ENCODE measurements at regions not wholly inside any gene's neighbourhood (a gene's known extent, or its start where the extent isn't known, plus 50 kb on each side); places are given as distances from the start of the nearest gene placed in this dataset.
"Not testable (repeated sequence)": the region's sequence is repeated elsewhere in the genome, so short reads cannot be mapped to it uniquely, and the experiment has no call there.

DNA sequence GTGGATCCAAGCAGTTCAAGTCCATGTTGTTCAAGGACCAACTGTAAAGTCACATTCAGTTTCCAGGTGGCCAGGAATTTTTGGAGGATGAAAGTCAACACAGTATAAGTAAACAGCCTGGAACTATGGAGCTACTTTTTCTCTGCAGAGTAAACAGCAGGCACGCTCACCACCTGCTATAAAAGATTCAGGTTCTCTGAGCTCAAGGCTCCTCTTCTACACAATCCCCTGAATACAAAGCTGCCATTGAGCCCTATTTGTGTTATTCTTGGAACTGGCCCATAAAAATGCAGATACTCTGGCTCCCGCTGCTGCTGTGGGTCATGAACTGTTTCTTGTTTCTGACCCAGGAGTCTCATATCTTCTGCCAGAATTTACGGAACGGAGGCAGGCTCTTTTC lies 56.9 kb upstream of the PRR5 start:
- TF ChIP-seq EZH2phosphoT487 (conservative IDR thresholded peaks at IDR 0.05; ENCODE audit: low read length) = no peak
- TF ChIP-seq, protein P1, sequence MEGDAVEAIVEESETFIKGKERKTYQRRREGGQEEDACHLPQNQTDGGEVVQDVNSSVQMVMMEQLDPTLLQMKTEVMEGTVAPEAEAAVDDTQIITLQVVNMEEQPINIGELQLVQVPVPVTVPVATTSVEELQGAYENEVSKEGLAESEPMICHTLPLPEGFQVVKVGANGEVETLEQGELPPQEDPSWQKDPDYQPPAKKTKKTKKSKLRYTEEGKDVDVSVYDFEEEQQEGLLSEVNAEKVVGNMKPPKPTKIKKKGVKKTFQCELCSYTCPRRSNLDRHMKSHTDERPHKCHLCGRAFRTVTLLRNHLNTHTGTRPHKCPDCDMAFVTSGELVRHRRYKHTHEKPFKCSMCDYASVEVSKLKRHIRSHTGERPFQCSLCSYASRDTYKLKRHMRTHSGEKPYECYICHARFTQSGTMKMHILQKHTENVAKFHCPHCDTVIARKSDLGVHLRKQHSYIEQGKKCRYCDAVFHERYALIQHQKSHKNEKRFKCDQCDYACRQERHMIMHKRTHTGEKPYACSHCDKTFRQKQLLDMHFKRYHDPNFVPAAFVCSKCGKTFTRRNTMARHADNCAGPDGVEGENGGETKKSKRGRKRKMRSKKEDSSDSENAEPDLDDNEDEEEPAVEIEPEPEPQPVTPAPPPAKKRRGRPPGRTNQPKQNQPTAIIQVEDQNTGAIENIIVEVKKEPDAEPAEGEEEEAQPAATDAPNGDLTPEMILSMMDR (IDR thresholded peaks at IDR 0.05; ENCODE audit: insufficient read depth, low read length, poor library complexity, severe bottlenecking) = no peak
- Histone ChIP-seq H3K27me3 (ENCODE audit: low read length) (no peaks in the 10 kb centered on the region), H2AFZ (ENCODE audit: low read depth, low read length, severe bottlenecking) (no peak overlapping the region), H3K4me3 (ENCODE audit: insufficient read depth, low read length, poor library complexity, severe bottlenecking) (no peak overlapping the region), H3K9ac (ENCODE audit: low read length) (no peak overlapping the region), H3K36me3 (ENCODE audit: low read length) (no peaks in the 10 kb centered on the region), H3K79me2 (ENCODE audit: insufficient read depth, low read length) (no peaks in the 10 kb centered on the region), H3K4me2 (ENCODE audit: low read depth, low read length, poor library complexity, severe bottlenecking) (no peak overlapping the region), H3K9me3 (ENCODE audit: insufficient read depth, low read length) (no peaks in the 10 kb centered on the region), H3K27ac (ENCODE audit: low read depth, low read length) (no peak overlapping the region), H3K9me2 (replicated peaks; ENCODE audit: insufficient read depth, low read length) (no peaks in the 10 kb centered on the region), H3F3A (ENCODE audit: insufficient read depth) (no peaks in the 10 kb centered on the region), H4K20me1 (ENCODE audit: low read depth, low read length) (no peaks in the 10 kb centered on the region)

DNA sequence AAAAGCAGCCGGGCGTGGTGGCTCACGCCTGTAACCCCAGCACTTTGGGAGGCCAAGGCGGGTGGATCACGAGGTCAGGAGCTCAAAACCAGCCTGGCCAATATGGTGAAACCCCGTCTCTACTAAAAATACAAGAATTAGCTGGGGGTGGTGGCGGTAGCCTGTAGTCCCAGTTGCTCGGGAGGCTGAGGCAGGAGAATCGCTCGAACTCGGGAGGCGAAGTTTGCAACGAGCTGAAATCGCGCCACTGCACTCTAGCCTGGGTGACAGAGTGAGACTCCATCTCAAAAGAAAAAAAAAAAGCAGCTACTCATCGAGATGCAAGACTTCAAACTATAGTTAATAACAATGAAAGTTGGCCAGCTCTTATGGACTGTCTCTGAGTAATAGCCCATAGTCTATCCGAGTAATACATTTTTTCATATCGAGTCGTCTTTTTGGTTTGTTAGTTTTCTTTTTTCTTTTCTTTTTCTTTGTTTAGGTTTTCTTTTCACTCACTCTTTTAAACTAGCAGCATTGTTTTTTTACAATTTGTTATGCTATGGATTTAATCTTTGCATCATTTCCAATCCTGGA lies 58.4 kb upstream of the PRR5 start:
- H3K27ac ChIP-seq (ENCODE audit: low read depth, low read length); H3K27me3 ChIP-seq (ENCODE audit: low read length); H3K4me3 ChIP-seq (ENCODE audit: insufficient read depth, low read length, poor library complexity, severe bottlenecking); H3K9me3 ChIP-seq (ENCODE audit: insufficient read depth, low read length); H2AFZ ChIP-seq (ENCODE audit: low read depth, low read length, severe bottlenecking); H3K4me2 ChIP-seq (ENCODE audit: low read depth, low read length, poor library complexity, severe bottlenecking); H4K20me1 ChIP-seq (ENCODE audit: low read depth, low read length); H3K9ac ChIP-seq (ENCODE audit: low read length); H3K79me2 ChIP-seq (ENCODE audit: insufficient read depth, low read length); H3K9me2 ChIP-seq (replicated peaks; ENCODE audit: insufficient read depth, low read length); H3K36me3 ChIP-seq (ENCODE audit: low read length); H3F3A ChIP-seq (ENCODE audit: insufficient read depth): not testable (repeated sequence)

DNA sequence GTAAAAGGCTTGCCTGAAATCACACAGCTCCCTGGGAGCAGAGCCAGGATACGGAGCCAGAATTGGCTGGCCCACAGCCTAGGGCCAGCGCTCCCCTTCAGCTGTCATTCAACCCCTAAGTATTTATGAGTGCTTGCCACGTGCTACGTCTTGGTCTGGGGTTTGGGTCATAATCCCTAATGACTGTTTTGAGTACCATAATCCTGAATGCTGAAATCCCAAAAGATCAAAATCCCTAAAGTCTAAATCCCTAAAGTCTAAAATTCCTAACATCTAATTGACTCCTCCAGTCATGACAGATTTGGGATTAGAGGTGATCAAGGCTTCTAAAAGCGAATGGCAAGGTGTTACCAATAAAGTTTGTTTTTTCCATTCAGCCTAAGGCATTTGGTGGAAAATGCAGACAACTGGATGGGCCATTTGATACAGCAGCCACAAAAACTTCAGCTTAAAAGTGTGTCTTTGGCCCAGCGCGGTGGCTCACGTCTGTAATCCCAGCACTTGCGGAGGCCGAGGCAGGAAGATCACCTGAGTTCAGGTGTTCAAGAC lies 59.8 kb upstream of the PRR5 start:
- no peak overlapping the region for H3K27ac ChIP-seq (ENCODE audit: low read depth, low read length)
- H3K27me3 ChIP-seq (ENCODE audit: low read length) = no peaks in the 10 kb centered on the region
- no peaks in the 10 kb centered on the region for H3K36me3 ChIP-seq (ENCODE audit: low read length)
- no peak for TF ChIP-seq EZH2phosphoT487 (conservative IDR thresholded peaks at IDR 0.05; ENCODE audit: low read length)
- TF ChIP-seq, protein P1 (IDR thresholded peaks at IDR 0.05; ENCODE audit: insufficient read depth, low read length, poor library complexity, severe bottlenecking) = no peak
- no peak overlapping the region for H3K9ac ChIP-seq (ENCODE audit: low read length)
- no peak overlapping the region for H3K4me3 ChIP-seq (ENCODE audit: insufficient read depth, low read length, poor library complexity, severe bottlenecking)
- no peak overlapping the region for H3K4me2 ChIP-seq (ENCODE audit: low read depth, low read length, poor library complexity, severe bottlenecking)
- H2AFZ ChIP-seq (ENCODE audit: low read depth, low read length, severe bottlenecking) = no peak overlapping the region
- no peaks in the 10 kb centered on the region for H3K9me3 ChIP-seq (ENCODE audit: insufficient read depth, low read length)
- H3K79me2 ChIP-seq (ENCODE audit: insufficient read depth, low read length) = no peaks in the 10 kb centered on the region
- no peaks in the 10 kb centered on the region for H3K9me2 ChIP-seq (replicated peaks; ENCODE audit: insufficient read depth, low read length)
- H4K20me1 ChIP-seq (ENCODE audit: low read depth, low read length) = no peaks in the 10 kb centered on the region
- no peaks in the 10 kb centered on the region for H3F3A ChIP-seq (ENCODE audit: insufficient read depth)

DNA sequence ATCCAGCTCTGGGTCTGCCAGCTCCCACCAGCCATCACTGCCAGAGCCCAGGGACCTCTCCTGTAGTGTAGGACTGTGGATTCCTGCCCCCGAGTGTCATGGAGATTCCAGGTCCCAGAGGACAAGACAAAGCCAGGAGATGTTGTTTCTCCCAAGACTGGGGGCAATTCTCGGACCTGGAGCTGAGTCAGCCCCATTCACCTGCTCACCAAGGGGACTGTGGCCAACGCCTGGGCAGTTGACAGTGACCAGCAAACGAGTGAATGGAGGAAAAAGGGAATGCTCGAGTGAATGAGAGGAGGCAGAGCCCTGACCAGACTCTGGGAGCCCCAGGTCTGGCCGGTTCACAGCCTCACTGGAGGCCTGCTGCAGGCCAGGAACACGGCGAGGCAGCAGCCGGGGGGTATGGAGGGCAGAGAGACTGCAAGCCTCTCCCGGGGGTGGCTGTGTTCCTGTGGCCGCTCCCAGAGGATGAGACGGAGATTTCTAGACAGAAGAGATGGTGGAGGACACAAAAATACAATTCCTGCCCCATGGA lies 61.3 kb upstream of the PRR5 start:
- no peaks in the 10 kb centered on the region for H3K36me3 ChIP-seq (ENCODE audit: low read length)
- H3K9ac ChIP-seq (ENCODE audit: low read length) = no peak overlapping the region
- no peak overlapping the region for H3K27ac ChIP-seq (ENCODE audit: low read depth, low read length)
- no peak overlapping the region for H3K4me2 ChIP-seq (ENCODE audit: low read depth, low read length, poor library complexity, severe bottlenecking)
- H2AFZ ChIP-seq (ENCODE audit: low read depth, low read length, severe bottlenecking) = no peak overlapping the region
- no peaks in the 10 kb centered on the region for H3F3A ChIP-seq (ENCODE audit: insufficient read depth)
- H4K20me1 ChIP-seq (ENCODE audit: low read depth, low read length) = no peaks in the 10 kb centered on the region
- H3K4me3 ChIP-seq (ENCODE audit: insufficient read depth, low read length, poor library complexity, severe bottlenecking) = no peak overlapping the region
- TF ChIP-seq, protein P1 (IDR thresholded peaks at IDR 0.05; ENCODE audit: insufficient read depth, low read length, poor library complexity, severe bottlenecking) = no peak
- no peak for TF ChIP-seq EZH2phosphoT487 (conservative IDR thresholded peaks at IDR 0.05; ENCODE audit: low read length)
- no peaks in the 10 kb centered on the region for H3K27me3 ChIP-seq (ENCODE audit: low read length)
- H3K9me2 ChIP-seq (replicated peaks; ENCODE audit: insufficient read depth, low read length) = no peaks in the 10 kb centered on the region
- H3K9me3 ChIP-seq (ENCODE audit: insufficient read depth, low read length) = no peaks in the 10 kb centered on the region
- H3K79me2 ChIP-seq (ENCODE audit: insufficient read depth, low read length) = no peaks in the 10 kb centered on the region
